ENCODE measurements at regions not wholly inside any gene's neighbourhood (a gene's known extent, or its start where the extent isn't known, plus 50 kb on each side); places are given as distances from the start of the nearest gene placed in this dataset.

DNA sequence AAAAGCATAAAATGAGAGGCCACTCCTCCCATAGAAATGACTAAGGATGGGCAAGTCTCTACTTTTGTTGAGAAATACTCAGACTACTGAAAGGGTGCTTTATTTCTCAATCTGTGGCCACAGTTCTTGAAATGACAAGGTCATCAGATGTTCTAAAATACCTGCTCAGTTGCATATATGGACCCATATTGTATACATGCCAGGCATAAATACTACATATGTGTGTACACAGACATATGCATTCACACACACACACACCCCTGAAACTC is 691.5 kb upstream of the SORCS1 start:
- intact Hi-C loops (cut with micrococcal nuclease), result no loop called here
- POLR2A ChIA-PET, result interaction anchor here (0.8 to 1.2 kb wide), 2 partner anchors 10 to 217 kb away, joined by 3 read pairs; no protein-coding TSS in a partner anchor
- Mint-ChIP-seq H3K27ac (ENCODE audit: low read depth, unreplicated experiment) (no peak overlapping the region), H3K36me3 (ENCODE audit: insufficient read depth, unreplicated experiment) (no peaks in the 10 kb centered on the region), H3K27me3 (ENCODE audit: insufficient read depth, unreplicated experiment) (no peaks in the 10 kb centered on the region), H3K4me1 (ENCODE audit: insufficient read depth, unreplicated experiment) (no peaks in the 10 kb centered on the region), H3K9me3 (ENCODE audit: unreplicated experiment) (peaks cover 4% of the 10 kb centered on the region), H3K4me3 (ENCODE audit: unreplicated experiment) (no peak overlapping the region)
- TF ChIP-seq, protein P1, sequence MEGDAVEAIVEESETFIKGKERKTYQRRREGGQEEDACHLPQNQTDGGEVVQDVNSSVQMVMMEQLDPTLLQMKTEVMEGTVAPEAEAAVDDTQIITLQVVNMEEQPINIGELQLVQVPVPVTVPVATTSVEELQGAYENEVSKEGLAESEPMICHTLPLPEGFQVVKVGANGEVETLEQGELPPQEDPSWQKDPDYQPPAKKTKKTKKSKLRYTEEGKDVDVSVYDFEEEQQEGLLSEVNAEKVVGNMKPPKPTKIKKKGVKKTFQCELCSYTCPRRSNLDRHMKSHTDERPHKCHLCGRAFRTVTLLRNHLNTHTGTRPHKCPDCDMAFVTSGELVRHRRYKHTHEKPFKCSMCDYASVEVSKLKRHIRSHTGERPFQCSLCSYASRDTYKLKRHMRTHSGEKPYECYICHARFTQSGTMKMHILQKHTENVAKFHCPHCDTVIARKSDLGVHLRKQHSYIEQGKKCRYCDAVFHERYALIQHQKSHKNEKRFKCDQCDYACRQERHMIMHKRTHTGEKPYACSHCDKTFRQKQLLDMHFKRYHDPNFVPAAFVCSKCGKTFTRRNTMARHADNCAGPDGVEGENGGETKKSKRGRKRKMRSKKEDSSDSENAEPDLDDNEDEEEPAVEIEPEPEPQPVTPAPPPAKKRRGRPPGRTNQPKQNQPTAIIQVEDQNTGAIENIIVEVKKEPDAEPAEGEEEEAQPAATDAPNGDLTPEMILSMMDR (IDR thresholded peaks at IDR 0.05; ENCODE audit: unreplicated experiment), result no peak
- peak; percentile 24 for DNase-seq (ENCODE audit: unreplicated experiment)
- BruUV-seq (replicated peaks), result no TSS peak
- CTCF ChIA-PET, result no interaction called here

DNA sequence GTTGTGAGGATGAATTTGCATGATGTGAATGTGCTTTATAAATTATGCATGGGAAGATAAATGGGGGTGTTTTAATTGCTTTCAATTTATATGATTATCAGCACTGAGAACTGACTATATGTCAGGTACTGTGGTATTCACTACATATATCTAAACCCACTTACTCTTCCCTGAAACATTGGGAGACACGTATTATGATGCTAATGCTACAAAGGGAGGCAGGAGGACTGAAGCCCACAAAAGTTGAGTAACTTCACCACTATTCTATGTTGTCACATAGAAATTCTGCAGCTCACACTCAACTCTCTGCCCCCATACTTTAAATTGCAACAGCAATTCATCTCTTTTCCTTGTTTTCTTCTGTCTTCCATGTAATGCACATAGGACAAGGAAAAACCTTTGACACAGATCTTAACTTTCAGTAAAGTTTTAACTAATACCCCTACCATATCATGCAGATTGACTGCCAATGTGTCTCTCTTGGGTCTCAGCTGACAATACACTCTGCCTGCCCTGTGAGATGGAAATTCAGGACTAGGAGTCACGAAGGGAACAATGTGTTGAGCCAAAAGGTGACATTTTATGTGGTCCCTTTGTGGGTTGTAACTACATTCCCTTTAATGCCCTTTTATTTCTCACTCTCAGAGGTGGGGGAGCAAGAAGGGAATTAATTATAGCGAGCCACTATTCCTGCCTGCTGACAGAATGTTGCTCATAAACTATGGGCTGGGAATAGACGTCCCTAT is 691.0 kb upstream of the SORCS1 start:
- intact Hi-C loops (cut with micrococcal nuclease), result no loop called here
- POLR2A ChIA-PET, result interaction anchor here (1.2 kb wide), 1 partner anchor 11 kb away, joined by 3 read pairs; no protein-coding TSS in a partner anchor
- Mint-ChIP-seq H3K4me3 (ENCODE audit: unreplicated experiment) (no peak overlapping the region), H3K36me3 (ENCODE audit: insufficient read depth, unreplicated experiment) (no peaks in the 10 kb centered on the region), H3K27ac (ENCODE audit: low read depth, unreplicated experiment) (no peak overlapping the region), H3K4me1 (ENCODE audit: insufficient read depth, unreplicated experiment) (no peaks in the 10 kb centered on the region), H3K27me3 (ENCODE audit: insufficient read depth, unreplicated experiment) (no peaks in the 10 kb centered on the region), H3K9me3 (ENCODE audit: unreplicated experiment) (peaks cover 4% of the 10 kb centered on the region)
- DNase-seq (ENCODE audit: unreplicated experiment), result no peak
- BruUV-seq (replicated peaks), result no TSS peak
- CTCF ChIA-PET, result interaction anchor here (0.7 kb wide), 1 partner anchor 13 kb away, joined by 4 read pairs; no protein-coding TSS in a partner anchor
- TF ChIP-seq, protein P1 (IDR thresholded peaks at IDR 0.05; ENCODE audit: unreplicated experiment), result no peak

DNA sequence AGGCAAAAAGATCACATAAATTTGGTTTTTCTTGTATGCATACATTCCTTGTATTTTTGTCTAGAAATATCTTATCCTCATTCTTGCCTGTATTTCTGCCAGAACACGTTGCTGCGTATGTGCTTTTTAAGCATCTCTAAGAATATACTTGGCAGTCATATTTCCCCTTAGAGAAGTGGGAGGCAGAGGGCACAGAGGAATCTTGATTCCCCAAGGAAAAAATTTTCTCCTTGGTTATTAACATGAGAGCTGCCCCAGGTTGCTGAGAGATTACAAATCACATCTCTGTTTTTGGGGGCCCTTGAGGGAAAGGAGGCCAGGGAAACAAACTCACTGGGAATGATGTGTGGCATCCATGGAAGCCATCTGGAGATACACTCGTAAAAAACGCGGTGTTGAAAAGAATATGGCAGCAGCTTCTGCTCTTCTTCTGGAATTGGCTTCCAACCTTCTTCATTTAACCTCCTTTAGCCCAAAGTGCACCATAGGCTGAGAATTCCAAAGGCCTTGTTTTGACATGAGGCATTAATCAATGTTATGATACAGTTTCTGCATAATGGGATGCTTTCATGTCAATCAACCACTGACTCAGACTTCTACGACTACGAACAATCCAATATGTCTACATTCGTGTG is 684.3 kb upstream of the SORCS1 start:
- no TSS peak for BruUV-seq (replicated peaks)
- H3K4me3 Mint-ChIP-seq (ENCODE audit: unreplicated experiment), result no peak overlapping the region

DNA sequence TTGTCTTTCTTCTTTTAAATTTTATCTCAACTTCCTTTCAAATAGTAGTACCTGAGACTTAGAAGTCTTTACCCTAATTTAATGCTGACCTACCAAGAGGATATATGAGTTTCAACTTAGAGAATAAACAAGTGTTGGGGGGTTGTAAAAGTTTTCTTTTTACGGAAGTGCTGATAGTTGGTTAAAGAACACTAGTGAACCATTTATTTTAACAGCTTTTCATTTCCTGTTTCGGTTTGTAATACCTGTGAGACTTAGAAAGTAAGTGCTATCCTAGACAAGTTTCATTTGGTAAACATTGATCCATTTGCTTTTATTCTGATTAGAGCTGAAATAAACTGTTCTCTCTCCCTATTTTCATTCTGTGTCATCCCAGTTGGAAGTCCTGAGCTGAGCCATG is 683.1 kb upstream of the SORCS1 start:
- intact Hi-C loops (cut with micrococcal nuclease), result no loop called here
- CTCF ChIA-PET, result interaction anchor here (0.6 to 0.8 kb wide), 2 partner anchors 49 to 1053 kb away, joined by 4 read pairs; no protein-coding TSS in a partner anchor
- Mint-ChIP-seq H3K4me1 (ENCODE audit: insufficient read depth, unreplicated experiment) (no peaks in the 10 kb centered on the region), H3K27ac (ENCODE audit: low read depth, unreplicated experiment) (no peak overlapping the region), H3K4me3 (ENCODE audit: unreplicated experiment) (no peak overlapping the region), H3K36me3 (ENCODE audit: insufficient read depth, unreplicated experiment) (no peaks in the 10 kb centered on the region), H3K9me3 (ENCODE audit: unreplicated experiment) (peaks cover 4% of the 10 kb centered on the region), H3K27me3 (ENCODE audit: insufficient read depth, unreplicated experiment) (no peaks in the 10 kb centered on the region)
- no peak for DNase-seq (ENCODE audit: unreplicated experiment)
- TF ChIP-seq, protein P1 (IDR thresholded peaks at IDR 0.05; ENCODE audit: unreplicated experiment), result no peak
- POLR2A ChIA-PET, result no interaction called here
- BruUV-seq (replicated peaks), result no TSS peak

More for the DNA sequence above, 684.3 kb upstream of the SORCS1 start:
- intact Hi-C loops (cut with micrococcal nuclease), result no loop called here
- TF ChIP-seq, protein P1 (IDR thresholded peaks at IDR 0.05; ENCODE audit: unreplicated experiment), result no peak
- POLR2A ChIA-PET, result no interaction called here
- Mint-ChIP-seq H3K36me3 (ENCODE audit: insufficient read depth, unreplicated experiment) (no peaks in the 10 kb centered on the region), H3K27me3 (ENCODE audit: insufficient read depth, unreplicated experiment) (no peaks in the 10 kb centered on the region), H3K9me3 (ENCODE audit: unreplicated experiment) (peaks cover 4% of the 10 kb centered on the region), H3K27ac (ENCODE audit: low read depth, unreplicated experiment) (no peak overlapping the region), H3K4me1 (ENCODE audit: insufficient read depth, unreplicated experiment) (no peaks in the 10 kb centered on the region)
- DNase-seq (ENCODE audit: unreplicated experiment), result no peak
- CTCF ChIA-PET, result interaction anchor here (0.7 kb wide), 1 partner anchor 220 kb away, joined by 3 read pairs; no protein-coding TSS in a partner anchor

All from MCF 10A (cell line).